ENCODE measurements at regions not wholly inside any gene's neighbourhood (a gene's known extent, or its start where the extent isn't known, plus 50 kb on each side); places are given as distances from the start of the nearest gene placed in this dataset.

DNA sequence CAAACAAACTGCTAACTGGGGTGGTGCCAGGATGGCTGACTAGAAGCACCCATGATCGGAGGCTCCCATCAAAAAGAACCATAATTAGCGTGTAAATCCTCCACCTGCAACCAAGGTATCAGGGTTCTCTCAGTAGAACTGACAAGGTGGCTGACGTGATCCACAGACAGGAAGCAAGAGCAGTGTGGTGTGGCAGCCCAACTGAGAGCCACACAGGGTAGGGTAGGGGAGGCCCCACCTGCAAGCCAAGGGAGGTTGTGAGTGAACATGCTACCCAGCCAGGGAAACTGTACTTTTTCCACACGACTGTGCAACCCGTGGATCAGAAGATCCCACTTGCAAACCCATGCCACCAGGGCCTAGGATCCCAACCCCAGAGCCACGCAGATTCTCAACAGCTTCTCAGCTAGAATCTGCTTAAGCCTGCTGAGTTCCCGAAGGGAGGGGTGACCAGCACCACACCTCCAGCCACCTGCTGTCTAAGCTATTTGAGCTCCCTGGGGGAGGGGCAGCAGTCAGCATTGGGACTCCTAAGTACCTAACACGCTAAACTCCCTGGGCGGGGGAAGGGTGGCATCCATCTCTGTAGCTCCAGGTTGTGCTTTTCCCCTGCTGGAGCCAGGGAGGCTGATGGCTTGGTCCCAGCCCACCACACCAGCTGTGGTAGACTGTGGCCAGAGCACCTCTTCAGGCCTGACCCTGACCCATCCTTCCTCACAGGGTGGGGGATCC, 425.1 kb downstream of the GPM6A start:
- Histone ChIP-seq H3K4me2 (ENCODE audit: low read length) (no peak overlapping the region), H3K4me3 (replicated peaks in 1 of 2; ENCODE audit: low read depth in 1 of 2, low read length in 2 of 2) (no peak overlapping the region), H3K9ac (ENCODE audit: low read length) (no peak overlapping the region), H4K20me1 (ENCODE audit: insufficient read depth) (no peaks in the 10 kb centered on the region), H3K4me1 (ENCODE audit: control insufficient read depth in 1 of 2, insufficient read depth in 2 of 2, low read length in 2 of 2) (no peaks in the 10 kb centered on the region), H3K79me2 (ENCODE audit: insufficient read depth, low read length) (no peaks in the 10 kb centered on the region), H3K9me2 (ENCODE audit: insufficient read depth) (no peaks in the 10 kb centered on the region), H3K36me3 (ENCODE audit: control insufficient read depth in 1 of 2, insufficient read depth in 2 of 2, low read length in 2 of 2) (no peaks in the 10 kb centered on the region), H2AFZ (ENCODE audit: low read depth, low read length, poor library complexity, severe bottlenecking) (no peak overlapping the region), H3K27ac (ENCODE audit: low read depth, low read length) (no peak overlapping the region), H3K27me3 (ENCODE audit: insufficient read depth, low read length) (no peaks in the 10 kb centered on the region), H3K9me3 (ENCODE audit: control insufficient read depth in 1 of 2, insufficient read depth in 1 of 2, low read depth in 1 of 2, low read length in 2 of 2) (no peaks in the 10 kb centered on the region)
- no peak for ATAC-seq
- no peak for DNase-seq (ENCODE audit: low read depth, low spot score)
- ChIA-PET RAD21 (ENCODE audit: low non-redundant PET in 1 of 2, low total read pairs in 2 of 2, uncharacterized antibody in 2 of 2, unreplicated experiment in 2 of 2) (no interaction called here), CTCF (no interaction called here), POLR2A (no interaction called here)
- BruUV-seq (replicated peaks): no TSS peak
- TF ChIP-seq, protein P1, sequence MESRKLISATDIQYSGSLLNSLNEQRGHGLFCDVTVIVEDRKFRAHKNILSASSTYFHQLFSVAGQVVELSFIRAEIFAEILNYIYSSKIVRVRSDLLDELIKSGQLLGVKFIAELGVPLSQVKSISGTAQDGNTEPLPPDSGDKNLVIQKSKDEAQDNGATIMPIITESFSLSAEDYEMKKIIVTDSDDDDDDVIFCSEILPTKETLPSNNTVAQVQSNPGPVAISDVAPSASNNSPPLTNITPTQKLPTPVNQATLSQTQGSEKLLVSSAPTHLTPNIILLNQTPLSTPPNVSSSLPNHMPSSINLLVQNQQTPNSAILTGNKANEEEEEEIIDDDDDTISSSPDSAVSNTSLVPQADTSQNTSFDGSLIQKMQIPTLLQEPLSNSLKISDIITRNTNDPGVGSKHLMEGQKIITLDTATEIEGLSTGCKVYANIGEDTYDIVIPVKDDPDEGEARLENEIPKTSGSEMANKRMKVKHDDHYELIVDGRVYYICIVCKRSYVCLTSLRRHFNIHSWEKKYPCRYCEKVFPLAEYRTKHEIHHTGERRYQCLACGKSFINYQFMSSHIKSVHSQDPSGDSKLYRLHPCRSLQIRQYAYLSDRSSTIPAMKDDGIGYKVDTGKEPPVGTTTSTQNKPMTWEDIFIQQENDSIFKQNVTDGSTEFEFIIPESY (IDR thresholded peaks at IDR 0.05; ENCODE audit: extremely low read depth, insufficient replicate concordance, low read length): no peak
- TF ChIP-seq EZH2 (IDR thresholded peaks at IDR 0.05) (no peak), EGR1 (IDR thresholded peaks at IDR 0.05; ENCODE audit: low read depth) (no peak), TCF7L2 (IDR thresholded peaks at IDR 0.05; ENCODE audit: borderline replicate concordance, extremely low read depth, insufficient read depth, insufficient read length) (no peak), POLR2AphosphoS5 (IDR thresholded peaks at IDR 0.05; ENCODE audit: low read depth, low read length) (no peak), ZFX (IDR thresholded peaks at IDR 0.05) (no peak), SRF (IDR thresholded peaks at IDR 0.05; ENCODE audit: low read depth) (no peak), EZH2phosphoT487 (IDR thresholded peaks at IDR 0.05; ENCODE audit: borderline replicate concordance) (no peak), CEBPB (IDR thresholded peaks at IDR 0.05; ENCODE audit: low read depth) (no peak)
- TF ChIP-seq, protein P2, sequence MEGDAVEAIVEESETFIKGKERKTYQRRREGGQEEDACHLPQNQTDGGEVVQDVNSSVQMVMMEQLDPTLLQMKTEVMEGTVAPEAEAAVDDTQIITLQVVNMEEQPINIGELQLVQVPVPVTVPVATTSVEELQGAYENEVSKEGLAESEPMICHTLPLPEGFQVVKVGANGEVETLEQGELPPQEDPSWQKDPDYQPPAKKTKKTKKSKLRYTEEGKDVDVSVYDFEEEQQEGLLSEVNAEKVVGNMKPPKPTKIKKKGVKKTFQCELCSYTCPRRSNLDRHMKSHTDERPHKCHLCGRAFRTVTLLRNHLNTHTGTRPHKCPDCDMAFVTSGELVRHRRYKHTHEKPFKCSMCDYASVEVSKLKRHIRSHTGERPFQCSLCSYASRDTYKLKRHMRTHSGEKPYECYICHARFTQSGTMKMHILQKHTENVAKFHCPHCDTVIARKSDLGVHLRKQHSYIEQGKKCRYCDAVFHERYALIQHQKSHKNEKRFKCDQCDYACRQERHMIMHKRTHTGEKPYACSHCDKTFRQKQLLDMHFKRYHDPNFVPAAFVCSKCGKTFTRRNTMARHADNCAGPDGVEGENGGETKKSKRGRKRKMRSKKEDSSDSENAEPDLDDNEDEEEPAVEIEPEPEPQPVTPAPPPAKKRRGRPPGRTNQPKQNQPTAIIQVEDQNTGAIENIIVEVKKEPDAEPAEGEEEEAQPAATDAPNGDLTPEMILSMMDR (IDR thresholded peaks at IDR 0.05 in 2 of 3, conservative IDR thresholded peaks at IDR 0.05 in 1 of 3; ENCODE audit: borderline replicate concordance in 1 of 3, insufficient read depth in 1 of 3, low read depth in 2 of 3, low read length in 2 of 3): no peak
- intact Hi-C loops (cut with micrococcal nuclease): no loop called here
